ENCODE measurements at regions not wholly inside any gene's neighbourhood (a gene's known extent, or its start where the extent isn't known, plus 50 kb on each side); places are given as distances from the start of the nearest gene placed in this dataset.

DNA sequence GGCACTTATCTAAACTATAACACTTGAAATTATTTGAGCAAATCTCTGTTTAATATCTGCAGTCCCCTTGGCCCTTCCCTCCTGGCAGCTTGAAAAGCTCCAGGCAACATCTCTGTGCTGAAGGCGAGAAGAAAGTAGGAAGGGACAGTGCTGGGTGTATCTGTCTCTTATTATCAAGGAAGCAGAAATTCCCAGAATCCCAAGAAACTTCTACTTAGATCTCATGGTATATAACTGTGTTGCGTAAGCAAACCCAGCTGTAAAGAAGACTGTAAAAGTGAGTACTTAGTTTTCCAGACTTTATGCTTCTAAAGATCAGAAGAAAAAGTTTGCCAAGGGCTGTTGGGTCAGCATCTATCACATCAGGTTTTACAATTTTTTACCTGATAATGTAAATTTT is 1869.8 kb downstream of the MAT2B start:
- FAIRE-seq (no peak), ATAC-seq (no peak), DNase-seq (ENCODE audit: low spot score) (no peak)
- POLR2A ChIA-PET: no interaction called here
- H4K20me1 ChIP-seq (ENCODE audit: insufficient read depth, low read length): no peaks in the 10 kb centered on the region
- H3K9ac ChIP-seq (ENCODE audit: insufficient read depth, low read depth, low read length): no peak overlapping the region
- WGBS (ENCODE audit: low lambda C conversion rate): 28% methylated on average over 2 of the region's 2 CpGs
- TF ChIP-seq MIXL1 (CRISPR knock-in tag; IDR thresholded peaks at IDR 0.05): no peak
- intact Hi-C loops (cut with micrococcal nuclease; ENCODE audit: unreplicated experiment) (no loop called here), in situ Hi-C loops (cut with HindIII; ENCODE audit: extremely low pct_ligation_motif_present, low pct_unique_long_range_greater_than_20kb) (no loop called here)
- H3K36me3 ChIP-seq (replicated peaks in 1 of 2; ENCODE audit: control insufficient read depth in 1 of 2, insufficient read depth in 2 of 2, low read length in 2 of 2): no peaks in the 10 kb centered on the region
- no TSS peak for BruUV-seq (replicated peaks)
- H3K4me2 ChIP-seq (ENCODE audit: low read depth, low read length): no peak overlapping the region
- peaks cover 71% of the 10 kb centered on the region for H3K9me3 ChIP-seq (ENCODE audit: low read length)
- H3K27me3 ChIP-seq (ENCODE audit: control insufficient read depth in 1 of 2, insufficient read depth in 2 of 2, low read length in 2 of 2): no peaks in the 10 kb centered on the region
- no peak overlapping the region for H2AFZ ChIP-seq (ENCODE audit: low read length)
- no peaks in the 10 kb centered on the region for H3K4me1 ChIP-seq (ENCODE audit: insufficient read depth, low read length)
- H3K4me3 ChIP-seq (replicated peaks in 1 of 3; ENCODE audit: insufficient read depth in 1 of 3, low read depth in 2 of 3, low read length in 3 of 3): no peak overlapping the region
- CTCF ChIA-PET (ENCODE audit: low intra/inter-chr PET ratio, low total read pairs): no interaction called here
- H3K79me2 ChIP-seq (ENCODE audit: insufficient read depth, low read length): no peaks in the 10 kb centered on the region
- H3K27ac ChIP-seq (ENCODE audit: extremely low read length, insufficient read depth, low read length): no peak overlapping the region

DNA sequence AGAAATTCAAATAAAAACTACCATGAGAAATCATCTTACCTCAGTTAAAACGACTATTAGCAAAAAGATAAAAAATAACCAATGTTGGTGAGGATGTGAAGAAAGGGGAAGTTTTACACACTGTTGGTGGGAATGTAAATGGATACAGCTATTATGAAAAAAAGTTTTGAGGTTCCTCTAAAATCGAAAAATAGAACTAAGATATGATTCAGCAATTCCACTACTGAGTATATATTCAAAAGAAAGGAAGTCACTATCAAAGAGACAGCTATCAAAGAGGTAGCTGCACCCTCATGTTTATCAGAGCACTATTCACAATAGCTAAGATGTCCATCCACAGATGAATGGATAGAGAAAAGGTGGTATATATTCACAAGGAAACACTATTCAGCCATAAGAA is 1888.4 kb downstream of the MAT2B start:
- WGBS (ENCODE audit: low lambda C conversion rate): 0% methylated on average over 2 of the region's 2 CpGs
- H3K36me3 ChIP-seq (replicated peaks in 1 of 2; ENCODE audit: control insufficient read depth in 1 of 2, insufficient read depth in 2 of 2, low read length in 2 of 2): no peaks in the 10 kb centered on the region
- H4K20me1 ChIP-seq (ENCODE audit: insufficient read depth, low read length): no peaks in the 10 kb centered on the region
- no TSS peak for BruUV-seq (replicated peaks)
- no peaks in the 10 kb centered on the region for H3K27me3 ChIP-seq (ENCODE audit: control insufficient read depth in 1 of 2, insufficient read depth in 2 of 2, low read length in 2 of 2)
- DNase-seq (ENCODE audit: low spot score) (no peak), FAIRE-seq (no peak), ATAC-seq (no peak)
- H3K4me1 ChIP-seq (ENCODE audit: insufficient read depth, low read length): no peaks in the 10 kb centered on the region
- peaks cover 87% of the 10 kb centered on the region for H3K9me3 ChIP-seq (ENCODE audit: low read length)
- intact Hi-C loops (cut with micrococcal nuclease; ENCODE audit: unreplicated experiment): no loop called here
- H3K27ac ChIP-seq (ENCODE audit: extremely low read length, insufficient read depth, low read length): no peak overlapping the region
- no peak overlapping the region for H3K9ac ChIP-seq (ENCODE audit: insufficient read depth, low read depth, low read length)
- H3K4me3 ChIP-seq (replicated peaks in 1 of 3; ENCODE audit: insufficient read depth in 1 of 3, low read depth in 2 of 3, low read length in 3 of 3): no peak overlapping the region
- CTCF ChIA-PET (ENCODE audit: low intra/inter-chr PET ratio, low total read pairs): no interaction called here
- H3K4me2 ChIP-seq (ENCODE audit: low read depth, low read length): no peak overlapping the region
- in situ Hi-C loops (cut with HindIII; ENCODE audit: extremely low pct_ligation_motif_present, low pct_unique_long_range_greater_than_20kb): no loop called here
- POLR2A ChIA-PET: no interaction called here
- H3K79me2 ChIP-seq (ENCODE audit: insufficient read depth, low read length): no peaks in the 10 kb centered on the region
- H2AFZ ChIP-seq (ENCODE audit: low read length): no peak overlapping the region
- TF ChIP-seq ZBTB8A (CRISPR knock-in tag; IDR thresholded peaks at IDR 0.05; ENCODE audit: borderline replicate concordance, low read depth): no peak
- TF ChIP-seq, protein P1, sequence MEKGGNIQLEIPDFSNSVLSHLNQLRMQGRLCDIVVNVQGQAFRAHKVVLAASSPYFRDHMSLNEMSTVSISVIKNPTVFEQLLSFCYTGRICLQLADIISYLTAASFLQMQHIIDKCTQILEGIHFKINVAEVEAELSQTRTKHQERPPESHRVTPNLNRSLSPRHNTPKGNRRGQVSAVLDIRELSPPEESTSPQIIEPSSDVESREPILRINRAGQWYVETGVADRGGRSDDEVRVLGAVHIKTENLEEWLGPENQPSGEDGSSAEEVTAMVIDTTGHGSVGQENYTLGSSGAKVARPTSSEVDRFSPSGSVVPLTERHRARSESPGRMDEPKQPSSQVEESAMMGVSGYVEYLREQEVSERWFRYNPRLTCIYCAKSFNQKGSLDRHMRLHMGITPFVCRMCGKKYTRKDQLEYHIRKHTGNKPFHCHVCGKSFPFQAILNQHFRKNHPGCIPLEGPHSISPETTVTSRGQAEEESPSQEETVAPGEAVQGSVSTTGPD (CRISPR knock-in tag; IDR thresholded peaks at IDR 0.05): no peak
- no peak for TF ChIP-seq ARNT (IDR thresholded peaks at IDR 0.05)
- no peak for TF ChIP-seq CBX1 (IDR thresholded peaks at IDR 0.05; ENCODE audit: low read depth)
- no peak for TF ChIP-seq BORCS8-MEF2B (CRISPR knock-in tag; IDR thresholded peaks at IDR 0.05)
- TF ChIP-seq, protein P2, sequence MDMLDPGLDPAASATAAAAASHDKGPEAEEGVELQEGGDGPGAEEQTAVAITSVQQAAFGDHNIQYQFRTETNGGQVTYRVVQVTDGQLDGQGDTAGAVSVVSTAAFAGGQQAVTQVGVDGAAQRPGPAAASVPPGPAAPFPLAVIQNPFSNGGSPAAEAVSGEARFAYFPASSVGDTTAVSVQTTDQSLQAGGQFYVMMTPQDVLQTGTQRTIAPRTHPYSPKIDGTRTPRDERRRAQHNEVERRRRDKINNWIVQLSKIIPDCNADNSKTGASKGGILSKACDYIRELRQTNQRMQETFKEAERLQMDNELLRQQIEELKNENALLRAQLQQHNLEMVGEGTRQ (IDR thresholded peaks at IDR 0.05; ENCODE audit: low read depth, low read length): no peak
- TF ChIP-seq, protein P2 (CRISPR knock-in tag; IDR thresholded peaks at IDR 0.05; ENCODE audit: borderline replicate concordance): no peak
- TF ChIP-seq HMG20B (CRISPR knock-in tag; conservative IDR thresholded peaks at IDR 0.05): no peak
- TF ChIP-seq, protein P3, sequence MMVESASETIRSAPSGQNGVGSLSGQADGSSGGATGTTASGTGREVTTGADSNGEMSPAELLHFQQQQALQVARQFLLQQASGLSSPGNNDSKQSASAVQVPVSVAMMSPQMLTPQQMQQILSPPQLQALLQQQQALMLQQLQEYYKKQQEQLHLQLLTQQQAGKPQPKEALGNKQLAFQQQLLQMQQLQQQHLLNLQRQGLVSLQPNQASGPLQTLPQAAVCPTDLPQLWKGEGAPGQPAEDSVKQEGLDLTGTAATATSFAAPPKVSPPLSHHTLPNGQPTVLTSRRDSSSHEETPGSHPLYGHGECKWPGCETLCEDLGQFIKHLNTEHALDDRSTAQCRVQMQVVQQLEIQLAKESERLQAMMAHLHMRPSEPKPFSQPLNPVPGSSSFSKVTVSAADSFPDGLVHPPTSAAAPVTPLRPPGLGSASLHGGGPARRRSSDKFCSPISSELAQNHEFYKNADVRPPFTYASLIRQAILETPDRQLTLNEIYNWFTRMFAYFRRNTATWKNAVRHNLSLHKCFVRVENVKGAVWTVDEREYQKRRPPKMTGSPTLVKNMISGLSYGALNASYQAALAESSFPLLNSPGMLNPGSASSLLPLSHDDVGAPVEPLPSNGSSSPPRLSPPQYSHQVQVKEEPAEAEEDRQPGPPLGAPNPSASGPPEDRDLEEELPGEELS (CRISPR knock-in tag; IDR thresholded peaks at IDR 0.05): no peak
- TF ChIP-seq, protein P4, sequence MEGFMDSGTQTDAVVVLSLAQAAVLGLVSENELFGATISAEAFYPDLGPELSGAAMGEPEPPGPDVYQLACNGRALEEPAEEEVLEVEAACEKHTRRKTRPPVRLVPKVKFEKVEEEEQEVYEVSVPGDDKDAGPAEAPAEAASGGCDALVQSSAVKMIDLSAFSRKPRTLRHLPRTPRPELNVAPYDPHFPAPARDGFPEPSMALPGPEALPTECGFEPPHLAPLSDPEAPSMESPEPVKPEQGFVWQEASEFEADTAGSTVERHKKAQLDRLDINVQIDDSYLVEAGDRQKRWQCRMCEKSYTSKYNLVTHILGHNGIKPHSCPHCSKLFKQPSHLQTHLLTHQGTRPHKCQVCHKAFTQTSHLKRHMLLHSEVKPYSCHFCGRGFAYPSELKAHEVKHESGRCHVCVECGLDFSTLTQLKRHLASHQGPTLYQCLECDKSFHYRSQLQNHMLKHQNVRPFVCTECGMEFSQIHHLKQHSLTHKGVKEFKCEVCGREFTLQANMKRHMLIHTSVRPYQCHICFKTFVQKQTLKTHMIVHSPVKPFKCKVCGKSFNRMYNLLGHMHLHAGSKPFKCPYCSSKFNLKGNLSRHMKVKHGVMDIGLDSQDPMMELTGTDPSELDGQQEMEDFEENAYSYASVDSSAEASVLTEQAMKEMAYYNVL (CRISPR knock-in tag; IDR thresholded peaks at IDR 0.05; ENCODE audit: borderline replicate concordance): no peak
- TF ChIP-seq GABPB1 (CRISPR knock-in tag; IDR thresholded peaks at IDR 0.05): no peak
- TF ChIP-seq ZNF713 (CRISPR knock-in tag; IDR thresholded peaks at IDR 0.05): no peak
